Glutamatergic neuron (in vitro differentiated cells): ENCODE measurements at regions not wholly inside any gene's neighbourhood (a gene's known extent, or its start where the extent isn't known, plus 50 kb on each side); places are given as distances from the start of the nearest gene placed in this dataset.

Experiments used
- DNase-seq: peaks from one replicate; pipeline ENCODE4 v3.0.0; 2022
- H3K27ac Mint-ChIP-seq: one replicate; pipeline ENCODE4 v1.8.0; 2020; ENCODE audit warnings: mild to moderate bottlenecking, mixed read lengths, inconsistent platforms; ENCODE audit not compliant: unreplicated experiment
- H3K27me3 Mint-ChIP-seq: one replicate; pipeline ENCODE4 v1.8.0; 2020; ENCODE audit warnings: mild to moderate bottlenecking, moderate library complexity, mixed read lengths, inconsistent platforms; ENCODE audit not compliant: unreplicated experiment
- H3K36me3 Mint-ChIP-seq: one replicate; pipeline ENCODE4 v1.8.0; 2020; ENCODE audit warnings: mild to moderate bottlenecking, mixed read lengths, inconsistent platforms; ENCODE audit not compliant: unreplicated experiment
- H3K4me1 Mint-ChIP-seq: one replicate; pipeline ENCODE4 v1.8.0; 2020; ENCODE audit warnings: mild to moderate bottlenecking, low read depth, mixed read lengths, inconsistent platforms; ENCODE audit not compliant: unreplicated experiment
- H3K4me3 Mint-ChIP-seq: one replicate; pipeline ENCODE4 v1.8.0; 2020; ENCODE audit warnings: mild to moderate bottlenecking, mixed read lengths, inconsistent platforms; ENCODE audit not compliant: unreplicated experiment
- H3K9me3 Mint-ChIP-seq: one replicate; pipeline ENCODE4 v1.8.0; 2020; ENCODE audit warnings: mild to moderate bottlenecking, moderate library complexity, mixed read lengths, inconsistent platforms; ENCODE audit not compliant: unreplicated experiment
- TF ChIP-seq, protein P1 (sequence below): fragments of 200-600 bp; sonication (generic); IDR thresholded peaks from one replicate; pipeline ENCODE4 v1.5.0; 2021; ENCODE audit not compliant: partially characterized antibody, unreplicated experiment

DNA sequence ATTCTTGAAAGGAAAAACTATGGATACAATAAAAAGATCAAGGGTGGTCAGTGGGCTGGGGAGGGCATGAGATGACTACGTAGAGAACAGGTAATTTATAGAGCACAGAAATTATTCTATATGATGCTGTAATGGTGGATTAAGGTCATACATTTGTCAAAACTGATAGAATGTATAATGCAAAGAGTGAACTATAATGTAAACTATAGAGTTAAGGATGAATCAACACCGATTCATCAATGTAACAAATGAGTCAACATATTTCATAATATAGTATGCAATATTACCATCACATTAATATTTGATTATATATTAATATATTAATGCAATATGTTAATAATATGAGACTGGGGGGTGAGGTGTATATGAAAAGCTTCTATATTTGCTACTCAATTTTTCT lies 555.6 kb upstream of the POT1 start:
- Mint-ChIP-seq H3K4me3 (no peak overlapping the region), H3K36me3 (no peaks in the 10 kb centered on the region), H3K4me1 (peaks cover 3% of the 10 kb centered on the region), H3K9me3 (no peaks in the 10 kb centered on the region), H3K27me3 (peaks cover 1% of the 10 kb centered on the region), H3K27ac (no peak overlapping the region)
- no peak for DNase-seq
- TF ChIP-seq, protein P1, sequence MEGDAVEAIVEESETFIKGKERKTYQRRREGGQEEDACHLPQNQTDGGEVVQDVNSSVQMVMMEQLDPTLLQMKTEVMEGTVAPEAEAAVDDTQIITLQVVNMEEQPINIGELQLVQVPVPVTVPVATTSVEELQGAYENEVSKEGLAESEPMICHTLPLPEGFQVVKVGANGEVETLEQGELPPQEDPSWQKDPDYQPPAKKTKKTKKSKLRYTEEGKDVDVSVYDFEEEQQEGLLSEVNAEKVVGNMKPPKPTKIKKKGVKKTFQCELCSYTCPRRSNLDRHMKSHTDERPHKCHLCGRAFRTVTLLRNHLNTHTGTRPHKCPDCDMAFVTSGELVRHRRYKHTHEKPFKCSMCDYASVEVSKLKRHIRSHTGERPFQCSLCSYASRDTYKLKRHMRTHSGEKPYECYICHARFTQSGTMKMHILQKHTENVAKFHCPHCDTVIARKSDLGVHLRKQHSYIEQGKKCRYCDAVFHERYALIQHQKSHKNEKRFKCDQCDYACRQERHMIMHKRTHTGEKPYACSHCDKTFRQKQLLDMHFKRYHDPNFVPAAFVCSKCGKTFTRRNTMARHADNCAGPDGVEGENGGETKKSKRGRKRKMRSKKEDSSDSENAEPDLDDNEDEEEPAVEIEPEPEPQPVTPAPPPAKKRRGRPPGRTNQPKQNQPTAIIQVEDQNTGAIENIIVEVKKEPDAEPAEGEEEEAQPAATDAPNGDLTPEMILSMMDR = no peak

DNA sequence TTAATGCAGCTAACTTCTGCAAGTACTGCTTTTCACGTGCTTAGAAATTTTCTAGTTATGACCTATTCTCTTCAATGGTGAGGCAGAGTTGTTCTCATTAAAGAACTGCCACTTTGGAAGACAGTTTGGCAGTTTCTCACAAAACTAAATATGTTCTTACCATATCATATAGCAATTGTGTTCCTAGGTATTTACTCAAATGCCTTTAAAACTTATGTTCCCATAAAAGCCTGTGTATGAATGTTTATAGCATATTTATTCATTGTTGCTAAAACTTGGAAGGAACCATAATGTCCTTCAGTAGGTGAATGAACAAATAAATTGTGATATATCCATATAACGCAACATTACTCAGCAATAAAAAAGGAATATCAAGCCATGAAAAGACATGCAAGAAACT lies 555.1 kb upstream of the POT1 start:
- H3K27ac Mint-ChIP-seq = no peak overlapping the region
- peaks cover under 1% of the 10 kb centered on the region for H3K4me1 Mint-ChIP-seq
- no peak overlapping the region for H3K4me3 Mint-ChIP-seq
- TF ChIP-seq, protein P1 = no peak
- H3K27me3 Mint-ChIP-seq = peaks cover 1% of the 10 kb centered on the region
- H3K36me3 Mint-ChIP-seq = no peaks in the 10 kb centered on the region
- H3K9me3 Mint-ChIP-seq = no peaks in the 10 kb centered on the region
- no peak for DNase-seq

DNA sequence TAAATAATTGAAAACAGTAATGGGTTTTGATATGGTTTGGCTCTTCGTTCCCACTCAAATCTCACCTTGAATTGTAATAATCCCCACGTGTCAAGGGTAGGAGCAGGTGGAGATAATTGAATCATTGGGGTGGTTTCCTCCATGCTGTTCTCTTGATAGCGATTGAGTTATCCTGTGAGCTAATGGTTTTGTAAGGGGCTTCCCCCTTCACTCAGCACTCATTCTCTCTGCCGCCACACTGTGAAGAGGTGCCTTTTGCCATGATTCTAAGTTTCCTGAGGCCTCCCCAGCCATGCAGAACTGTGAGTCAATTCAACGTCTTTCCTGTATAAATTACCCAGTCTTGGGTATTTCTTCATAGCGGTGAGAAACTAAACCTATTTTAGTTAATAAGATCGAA lies 551.7 kb upstream of the POT1 start:
- DNase-seq = no peak
- Mint-ChIP-seq H3K27ac (no peak overlapping the region), H3K36me3 (no peaks in the 10 kb centered on the region), H3K9me3 (no peaks in the 10 kb centered on the region), H3K27me3 (peaks cover 1% of the 10 kb centered on the region), H3K4me3 (no peak overlapping the region), H3K4me1 (no peaks in the 10 kb centered on the region)
- TF ChIP-seq, protein P1 = no peak

DNA sequence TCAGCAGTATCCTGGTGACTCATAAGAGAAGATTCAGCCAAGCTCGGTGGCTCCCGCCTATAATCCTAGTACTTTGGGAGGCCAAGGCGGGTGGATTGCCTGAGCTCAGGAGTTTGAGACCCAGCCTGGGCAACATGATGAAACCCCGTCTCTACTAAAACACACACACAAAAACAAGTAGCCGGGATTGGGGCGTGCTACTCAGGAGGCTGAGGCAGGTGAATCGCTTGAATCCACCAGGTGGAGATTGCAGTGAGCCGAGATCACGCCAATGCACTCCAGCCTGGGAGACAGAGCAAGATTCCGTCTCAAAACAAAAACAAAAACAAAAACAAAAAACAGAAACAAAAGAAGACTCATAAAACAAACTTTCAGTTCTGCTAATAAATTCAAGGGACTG lies 551.1 kb upstream of the POT1 start:
- no peaks in the 10 kb centered on the region for H3K9me3 Mint-ChIP-seq
- no peaks in the 10 kb centered on the region for H3K36me3 Mint-ChIP-seq
- DNase-seq = no peak
- no peak overlapping the region for H3K4me3 Mint-ChIP-seq
- TF ChIP-seq, protein P1 = no peak
- no peaks in the 10 kb centered on the region for H3K4me1 Mint-ChIP-seq
- peaks cover 1% of the 10 kb centered on the region for H3K27me3 Mint-ChIP-seq
- H3K27ac Mint-ChIP-seq = no peak overlapping the region

DNA sequence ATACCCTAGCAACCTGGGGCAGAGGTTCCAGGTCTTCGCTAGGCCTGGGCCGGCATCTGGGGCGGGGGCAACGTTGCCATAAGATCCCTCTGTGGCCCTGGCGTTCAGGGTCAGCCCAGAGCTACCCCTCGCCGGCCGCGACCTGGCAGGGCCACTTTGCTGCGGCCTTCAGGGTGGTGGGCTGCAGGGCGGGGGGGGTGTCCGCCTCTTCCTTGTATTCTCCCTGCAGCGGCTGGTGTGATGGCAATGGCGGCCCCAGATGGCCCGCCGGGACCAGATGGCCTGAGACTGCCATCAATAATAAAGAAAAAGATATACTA lies 539.2 kb upstream of the POT1 start:
- Mint-ChIP-seq H3K9me3 (peaks cover 4% of the 10 kb centered on the region), H3K36me3 (peaks cover 5% of the 10 kb centered on the region), H3K27me3 (no peaks in the 10 kb centered on the region), H3K4me3 (no peak overlapping the region), H3K27ac (no peak overlapping the region), H3K4me1 (peaks cover 9% of the 10 kb centered on the region)
- no peak for DNase-seq
- TF ChIP-seq, protein P1 = no peak
